Activated CD8-positive, alpha-beta memory T cell treated with anti-CD3 and anti-CD28 coated beads for 24 hours (primary cell): ENCODE measurements at regions not wholly inside any gene's neighbourhood (a gene's known extent, or its start where the extent isn't known, plus 50 kb on each side); places are given as distances from the start of the nearest gene placed in this dataset.
"Not testable (repeated sequence)": the region's sequence is repeated elsewhere in the genome, so short reads cannot be mapped to it uniquely, and the experiment has no call there.

ENCODE experiments used
- DNase-seq: peaks from one replicate; pipeline ENCODE4 v3.0.0-alpha.2; 2020

GRCh38 chr5:104594850-104595249 is 1032.3 kb upstream of the NUDT12 start:
- DNase-seq = no peak

GRCh38 chr5:104576677-104577076 is 1014.1 kb upstream of the NUDT12 start:
- DNase-seq = no peak

GRCh38 chr5:104573949-104574709 is 1011.5 kb upstream of the NUDT12 start:
- no peak for DNase-seq

GRCh38 chr5:104569621-104570020 is 1007.0 kb upstream of the NUDT12 start:
- DNase-seq = no peak

- no peak for DNase-seq
Observed at GRCh38 chr5:104564530-104564929, 1001.9 kb upstream of the NUDT12 start.

GRCh38 chr5:104556957-104557356 is 994.4 kb upstream of the NUDT12 start:
- DNase-seq = no peak

- DNase-seq = no peak
Observed at GRCh38 chr5:104551628-104552027, 989.0 kb upstream of the NUDT12 start.

GRCh38 chr5:104546871-104547270 is 984.3 kb upstream of the NUDT12 start:
- not testable (repeated sequence) for DNase-seq

GRCh38 chr5:104541141-104541785 is 978.7 kb upstream of the NUDT12 start:
- no peak for DNase-seq

GRCh38 chr5:104540448-104540847 is 977.9 kb upstream of the NUDT12 start:
- DNase-seq = no peak

- DNase-seq = no peak
Observed at GRCh38 chr5:104539618-104540350, 977.2 kb upstream of the NUDT12 start.

- DNase-seq = no peak
Observed at GRCh38 chr5:104538734-104539133, 976.1 kb upstream of the NUDT12 start.

- DNase-seq = no peak
Observed at GRCh38 chr5:104533498-104533897, 970.9 kb upstream of the NUDT12 start.

GRCh38 chr5:104526866-104527265 is 964.3 kb upstream of the NUDT12 start:
- no peak for DNase-seq

GRCh38 chr5:104513640-104514072 is 951.1 kb upstream of the NUDT12 start:
- no peak for DNase-seq

- no peak for DNase-seq
Observed at GRCh38 chr5:104513121-104513602, 950.6 kb upstream of the NUDT12 start.

GRCh38 chr5:104512063-104512825 is 949.7 kb upstream of the NUDT12 start:
- DNase-seq = no peak

GRCh38 chr5:104498281-104498680 is 935.7 kb upstream of the NUDT12 start:
- DNase-seq = no peak

- DNase-seq = no peak
Observed at GRCh38 chr5:104494083-104494482, 931.5 kb upstream of the NUDT12 start.

GRCh38 chr5:104472811-104473210 is 910.2 kb upstream of the NUDT12 start:
- DNase-seq = no peak

GRCh38 chr5:104456122-104456521 is 893.5 kb upstream of the NUDT12 start:
- no peak for DNase-seq

- DNase-seq = no peak
Observed at GRCh38 chr5:104452550-104452949, 890.0 kb upstream of the NUDT12 start.

- not testable (repeated sequence) for DNase-seq
Observed at GRCh38 chr5:104451911-104452310, 889.3 kb upstream of the NUDT12 start.
